HEK293T (cell line): ENCODE measurements at regions not wholly inside any gene's neighbourhood (a gene's known extent, or its start where the extent isn't known, plus 50 kb on each side); places are given as distances from the start of the nearest gene placed in this dataset.

ENCODE experiments used
- BHLHE40 ChIP-seq: fragments of 450-650 bp; IDR thresholded peaks from 2 replicates; pipeline ENCODE4 v1.6.1; 2016; ENCODE audit warnings: mild to moderate bottlenecking, moderate library complexity, borderline replicate concordance
- ELF4 ChIP-seq: fragments of 450-650 bp; IDR thresholded peaks from 2 replicates; pipeline ENCODE4 v1.6.1; 2017; ENCODE audit warnings: antibody characterized with exemption
- FOXK2 ChIP-seq: fragments of 450-650 bp; IDR thresholded peaks from 2 replicates; pipeline ENCODE4 v1.6.1; 2016; ENCODE audit warnings: mild to moderate bottlenecking
- HDGF ChIP-seq: fragments of 450-650 bp; IDR thresholded peaks from 2 replicates; pipeline ENCODE4 v1.6.1; 2017; ENCODE audit warnings: antibody characterized with exemption, borderline replicate concordance
- LEF1 ChIP-seq: fragments of 450-650 bp; IDR thresholded peaks from 2 replicates; pipeline ENCODE4 v1.6.1; 2017; ENCODE audit warnings: mild to moderate bottlenecking, borderline replicate concordance
- PKNOX1 ChIP-seq: fragments of 450-650 bp; IDR thresholded peaks from 2 replicates; pipeline ENCODE4 v1.6.1; 2016
- SP1 ChIP-seq: fragments of 450-650 bp; IDR thresholded peaks from 2 replicates; pipeline ENCODE4 v1.6.1; 2017
- SUZ12 ChIP-seq: fragments of 450-650 bp; IDR thresholded peaks from 2 replicates; pipeline ENCODE4 v1.6.1; 2016; ENCODE audit warnings: mild to moderate bottlenecking
- TARDBP ChIP-seq: fragments of 450-650 bp; IDR thresholded peaks from 2 replicates; pipeline ENCODE4 v1.6.1; 2016
- ZNF384 ChIP-seq: fragments of 450-650 bp; IDR thresholded peaks from 2 replicates; pipeline ENCODE4 v1.6.1; 2016

- TF ChIP-seq SP1, result no peak
- TF ChIP-seq ZNF384, result no peak
- no peak for TF ChIP-seq BHLHE40
- TF ChIP-seq TARDBP, result no peak
- no peak for TF ChIP-seq FOXK2
- TF ChIP-seq ELF4, result no peak
- no peak for TF ChIP-seq SUZ12
- no peak for TF ChIP-seq LEF1
- no peak for TF ChIP-seq HDGF
- no peak for TF ChIP-seq PKNOX1
Measured at GRCh38 chr16:9362050-9362449, 270.6 kb downstream of the HAPSTR1 start.
